ENCODE measurements at regions not wholly inside any gene's neighbourhood (a gene's known extent, or its start where the extent isn't known, plus 50 kb on each side); places are given as distances from the start of the nearest gene placed in this dataset.

DNA sequence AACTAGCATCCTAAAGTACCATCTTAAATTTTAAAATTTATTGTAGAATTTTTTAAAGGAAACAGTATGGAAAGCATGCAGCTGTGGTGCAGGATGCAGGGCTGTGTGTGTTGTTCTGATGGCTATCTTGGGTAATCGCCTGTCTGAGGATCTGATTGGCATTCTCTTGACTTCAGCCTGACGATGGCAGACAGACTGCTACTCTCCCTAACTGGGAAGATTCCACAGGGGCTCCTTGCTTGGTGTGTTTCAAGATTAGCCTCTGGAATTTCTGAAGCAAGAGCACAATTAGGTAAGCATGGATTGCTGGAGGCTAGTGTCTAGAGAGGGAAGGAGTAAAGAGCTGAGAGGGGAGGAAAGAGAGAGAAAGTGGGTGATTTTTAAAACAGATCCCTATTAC is 696.8 kb upstream of the LRFN5 start:
- Histone ChIP-seq H3K4me1 (no peaks in the 10 kb centered on the region), H3K4me3 (no peak overlapping the region), H3K27me3 (no peaks in the 10 kb centered on the region), H3K27ac (no peak overlapping the region), H3K9me3 (no peaks in the 10 kb centered on the region), H3K36me3 (no peaks in the 10 kb centered on the region)
- DNase-seq = no peak
- no peak for TF ChIP-seq POLR2A (IDR thresholded peaks at IDR 0.05)
- TF ChIP-seq CTCF (IDR thresholded peaks at IDR 0.05) = no peak
- no peak for TF ChIP-seq EP300 (IDR thresholded peaks at IDR 0.05)
- WGBS, 5 donors = 13 to 38% (median 25%) methylated on average over 2 of the region's 2 CpGs
- intact Hi-C loops (cut with DNase I; ENCODE audit: low total_unique reads) = no loop called here

DNA sequence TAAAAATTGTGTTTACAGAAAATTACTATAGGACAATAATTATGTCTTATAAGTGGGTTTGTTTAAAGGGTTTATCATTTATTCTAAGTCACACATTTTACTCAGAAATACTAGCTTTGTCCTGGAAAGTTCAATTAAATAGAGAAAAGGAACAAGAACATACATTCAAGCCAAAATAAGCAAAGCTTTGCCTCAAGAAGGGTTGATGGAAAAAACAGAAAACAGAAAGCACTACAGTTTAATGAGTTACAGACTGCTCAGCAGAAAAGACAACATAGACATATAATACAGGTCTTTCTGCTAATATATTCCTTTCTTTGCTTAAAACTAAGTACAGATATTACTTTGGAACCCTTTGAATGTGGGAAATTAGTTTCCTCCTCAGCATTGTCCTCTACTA is 703.0 kb upstream of the LRFN5 start:
- H3K36me3 ChIP-seq = no peaks in the 10 kb centered on the region
- TF ChIP-seq EP300 (IDR thresholded peaks at IDR 0.05) = no peak
- TF ChIP-seq POLR2A (IDR thresholded peaks at IDR 0.05) = no peak
- TF ChIP-seq POLR2AphosphoS5 (IDR thresholded peaks at IDR 0.05) = no peak
- no peak for TF ChIP-seq CTCF (IDR thresholded peaks at IDR 0.05)
- no peaks in the 10 kb centered on the region for H3K27me3 ChIP-seq
- peaks cover 0 to 5% (median 0%) of the 10 kb centered on the region in 4 donors for H3K4me1 ChIP-seq
- intact Hi-C loops (cut with DNase I; ENCODE audit: low total_unique reads) = no loop called here
- H3K9me3 ChIP-seq = no peaks in the 10 kb centered on the region
- no peak overlapping the region for H3K4me3 ChIP-seq
- no peak for DNase-seq
- no peak overlapping the region for H3K27ac ChIP-seq

GRCh38 chr14:40899435-40899834 is 707.2 kb upstream of the LRFN5 start:
- 36 to 80% (median 76%) methylated on average over 2 of the region's 2 CpGs for WGBS, 5 donors
- intact Hi-C loops (cut with DNase I; ENCODE audit: low total_unique reads) = no loop called here
- no peak overlapping the region for H3K4me3 ChIP-seq
- H3K9me3 ChIP-seq = no peaks in the 10 kb centered on the region
- DNase-seq = no peak
- no peaks in the 10 kb centered on the region for H3K27me3 ChIP-seq
- H3K4me1 ChIP-seq = peaks cover 0 to 5% (median 0%) of the 10 kb centered on the region in 4 donors
- TF ChIP-seq EP300 (IDR thresholded peaks at IDR 0.05) (no peak), CTCF (IDR thresholded peaks at IDR 0.05) (no peak), POLR2A (IDR thresholded peaks at IDR 0.05) (no peak)
- H3K27ac ChIP-seq = no peak overlapping the region
- H3K36me3 ChIP-seq = no peaks in the 10 kb centered on the region

DNA sequence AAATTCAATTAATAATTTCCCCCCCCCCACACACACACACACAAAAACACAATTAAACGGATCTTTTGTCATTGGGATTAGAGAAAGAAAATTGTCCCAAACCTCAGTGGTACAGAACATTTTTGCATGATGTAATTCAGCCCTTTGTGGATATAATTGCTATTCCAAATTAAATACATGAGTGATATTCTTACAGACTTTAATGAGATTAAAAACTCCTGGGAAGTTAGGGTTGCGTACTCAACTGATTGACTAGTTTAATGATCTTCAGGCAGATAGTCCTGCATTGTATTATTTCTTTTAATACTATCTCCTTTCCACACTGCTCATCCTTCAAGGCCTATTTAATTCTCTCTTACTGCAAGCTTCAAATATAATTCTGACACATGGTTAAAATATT is 711.8 kb upstream of the LRFN5 start:
- Histone ChIP-seq H3K27ac (no peak overlapping the region), H3K4me3 (no peak overlapping the region), H3K4me1 (no peaks in the 10 kb centered on the region), H3K27me3 (no peaks in the 10 kb centered on the region), H3K9me3 (no peaks in the 10 kb centered on the region), H3K36me3 (no peaks in the 10 kb centered on the region)
- DNase-seq = no peak
- TF ChIP-seq CTCF (IDR thresholded peaks at IDR 0.05) = no peak
- TF ChIP-seq POLR2AphosphoS5 (IDR thresholded peaks at IDR 0.05) = no peak
- no peak for TF ChIP-seq POLR2A (IDR thresholded peaks at IDR 0.05)
- TF ChIP-seq EP300 (IDR thresholded peaks at IDR 0.05) = no peak
- 78 to 85% (median 83%) methylated on average over 2 of the region's 2 CpGs for WGBS, 5 donors
- intact Hi-C loops (cut with DNase I; ENCODE audit: low total_unique reads) = no loop called here

GRCh38 chr14:40889126-40889525 is 717.5 kb upstream of the LRFN5 start:
- Histone ChIP-seq H3K4me1 (no peaks in the 10 kb centered on the region), H3K36me3 (no peaks in the 10 kb centered on the region), H3K9me3 (no peaks in the 10 kb centered on the region), H3K27me3 (no peaks in the 10 kb centered on the region), H3K27ac (no peak overlapping the region), H3K4me3 (no peak overlapping the region)
- intact Hi-C loops (cut with DNase I; ENCODE audit: low total_unique reads) = no loop called here
- no peak for DNase-seq
- TF ChIP-seq POLR2AphosphoS5 (IDR thresholded peaks at IDR 0.05) (no peak), POLR2A (IDR thresholded peaks at IDR 0.05) (no peak), CTCF (IDR thresholded peaks at IDR 0.05) (no peak), EP300 (IDR thresholded peaks at IDR 0.05) (no peak)

All from stomach (tissue), 8 donors.